Activated CD8-positive, alpha-beta memory T cell treated with anti-CD3 and anti-CD28 coated beads for 1 hour (primary cell): ENCODE measurements at regions not wholly inside any gene's neighbourhood (a gene's known extent, or its start where the extent isn't known, plus 50 kb on each side); places are given as distances from the start of the nearest gene placed in this dataset.
"Not testable (repeated sequence)": the region's sequence is repeated elsewhere in the genome, so short reads cannot be mapped to it uniquely, and the experiment has no call there.

ENCODE experiments used
- DNase-seq, 2 donors: peaks; one replicate each; pipeline ENCODE4 v3.0.0-alpha.2; 2020; ENCODE audit warnings: low read depth in 1 of 2; ENCODE audit errors: extremely low read depth in 1 of 2

- no peak for DNase-seq
These were observed 155.7 kb upstream of the GJE1 start for GRCh38 chr6:141976994-141977393.

- DNase-seq = not testable (repeated sequence)
These were observed 162.8 kb upstream of the GJE1 start for GRCh38 chr6:141969768-141970415.

GRCh38 chr6:141969201-141969600 lies 163.5 kb upstream of the GJE1 start:
- DNase-seq = no peak

GRCh38 chr6:141968632-141969031 lies 164.1 kb upstream of the GJE1 start:
- DNase-seq = no peak

- DNase-seq = no peak
These were observed 167.6 kb upstream of the GJE1 start for GRCh38 chr6:141965016-141965545.

GRCh38 chr6:141963543-141964295 lies 169.0 kb upstream of the GJE1 start:
- no peak for DNase-seq

- DNase-seq = no peak
These were observed 175.5 kb upstream of the GJE1 start for GRCh38 chr6:141957271-141957670.

- no peak for DNase-seq
These were observed 175.9 kb upstream of the GJE1 start for GRCh38 chr6:141956868-141957267.

- DNase-seq = no peak
These were observed 176.5 kb upstream of the GJE1 start for GRCh38 chr6:141956046-141956761.

- DNase-seq = no peak
These were observed 179.7 kb upstream of the GJE1 start for GRCh38 chr6:141953072-141953471.

GRCh38 chr6:141946502-141946901 lies 186.2 kb upstream of the GJE1 start:
- DNase-seq = no peak

- no peak for DNase-seq
These were observed 194.1 kb upstream of the GJE1 start for GRCh38 chr6:141938664-141939063.

- no peak for DNase-seq
These were observed 200.0 kb upstream of the GJE1 start for GRCh38 chr6:141932685-141933084.

GRCh38 chr6:141926200-141926900 lies 206.4 kb upstream of the GJE1 start:
- DNase-seq = not testable (repeated sequence)

- DNase-seq = no peak
These were observed 207.7 kb upstream of the GJE1 start for GRCh38 chr6:141925001-141925400.

- DNase-seq = no peak
These were observed 209.8 kb upstream of the GJE1 start for GRCh38 chr6:141922898-141923297.

- DNase-seq = not testable (repeated sequence)
These were observed 215.8 kb upstream of the GJE1 start for GRCh38 chr6:141916682-141917505.

GRCh38 chr6:141914646-141915045 lies 218.1 kb upstream of the GJE1 start:
- no peak for DNase-seq

- DNase-seq = no peak
These were observed 226.1 kb upstream of the GJE1 start for GRCh38 chr6:141906569-141907080.

GRCh38 chr6:141890661-141891060 lies 242.1 kb upstream of the GJE1 start:
- no peak for DNase-seq
